Parathyroid adenoma (tissue), 2 donors: ENCODE measurements at regions not wholly inside any gene's neighbourhood (a gene's known extent, or its start where the extent isn't known, plus 50 kb on each side); places are given as distances from the start of the nearest gene placed in this dataset.

Experiments used
- H2AFZ ChIP-seq: fragments of 300-600 bp; sonication (generic); one replicate; pipeline ENCODE4 v1.7.0; 2017; ENCODE audit warnings: antibody characterized with exemption, mild to moderate bottlenecking
- H3K27ac ChIP-seq: fragments of 300-600 bp; sonication (generic); one replicate; pipeline ENCODE4 v1.7.0; 2017
- H3K27me3 ChIP-seq: fragments of 300-600 bp; sonication (generic); one replicate; pipeline ENCODE4 v1.7.0; 2017; ENCODE audit warnings: low read length; ENCODE audit not compliant: control insufficient read depth, insufficient read depth
- H3K36me3 ChIP-seq: fragments of 300-600 bp; sonication (generic); one replicate; pipeline ENCODE4 v1.7.0; 2017; ENCODE audit warnings: low read length; ENCODE audit not compliant: control insufficient read depth, insufficient read depth
- H3K4me1 ChIP-seq: fragments of 300-600 bp; sonication (generic); one replicate; pipeline ENCODE4 v1.7.0; 2017; ENCODE audit warnings: control low read depth
- H3K4me2 ChIP-seq: fragments of 300-600 bp; sonication (generic); one replicate; pipeline ENCODE4 v1.7.0; 2017; ENCODE audit warnings: low read length
- H3K4me3 ChIP-seq: fragments of 300-600 bp; sonication (generic); one replicate; pipeline ENCODE4 v1.7.0; 2017; ENCODE audit warnings: low read depth, low read length
- H3K79me2 ChIP-seq: fragments of 300-600 bp; sonication (generic); one replicate; pipeline ENCODE4 v1.7.0; 2017; ENCODE audit warnings: control low read depth
- H3K9ac ChIP-seq: fragments of 300-600 bp; sonication (generic); one replicate; pipeline ENCODE4 v1.7.0; 2017; ENCODE audit warnings: mild to moderate bottlenecking
- H3K9me3 ChIP-seq: fragments of 300-600 bp; sonication (generic); one replicate; pipeline ENCODE4 v1.7.0; 2017; ENCODE audit warnings: low read length; ENCODE audit not compliant: control insufficient read depth
- CTCF ChIP-seq: fragments of 300-600 bp; sonication (generic); IDR thresholded peaks from one replicate; pipeline ENCODE4 v1.7.0; 2017; ENCODE audit warnings: antibody characterized with exemption, mild to moderate bottlenecking
- donor health status: primary hyperparathyroidism.

GRCh38 chr2:77831471-77831870, 309.3 kb upstream of the LRRTM4 start:
- Histone ChIP-seq H3K36me3 (no peaks in the 10 kb centered on the region), H3K4me3 (no peak overlapping the region), H3K9me3 (no peaks in the 10 kb centered on the region), H3K27ac (no peak overlapping the region), H3K79me2 (no peaks in the 10 kb centered on the region), H2AFZ (no peak overlapping the region), H3K27me3 (no peaks in the 10 kb centered on the region), H3K9ac (no peak overlapping the region), H3K4me2 (no peak overlapping the region), H3K4me1 (no peaks in the 10 kb centered on the region)
- no peak for TF ChIP-seq CTCF

DNA sequence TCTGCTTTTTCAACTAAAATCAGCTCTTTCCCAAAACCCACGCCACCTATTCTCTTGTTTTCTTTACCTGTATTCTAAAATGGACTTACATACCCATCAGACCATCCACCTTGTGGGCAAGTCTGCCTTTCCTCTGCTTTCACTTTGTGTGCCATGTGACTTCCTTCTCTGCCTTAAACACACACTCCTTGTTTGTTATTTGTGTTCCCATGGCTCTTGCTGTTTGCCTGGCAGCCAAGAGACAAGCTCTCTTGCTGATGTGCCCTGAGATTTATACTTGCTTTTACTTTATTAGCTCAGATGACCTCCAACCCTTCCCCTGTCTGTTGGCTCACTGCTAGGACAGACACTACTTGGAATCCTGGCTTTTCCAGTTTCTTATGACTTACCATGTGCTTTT, 309.7 kb upstream of the LRRTM4 start:
- H3K9me3 ChIP-seq, result no peaks in the 10 kb centered on the region

GRCh38 chr2:77834360-77835002, 312.3 kb upstream of the LRRTM4 start:
- H3K27ac ChIP-seq, result no peak overlapping the region
- H3K36me3 ChIP-seq, result no peaks in the 10 kb centered on the region

More for the DNA sequence above, 309.7 kb upstream of the LRRTM4 start:
- no peak for TF ChIP-seq CTCF
- Histone ChIP-seq H3K4me3 (no peak overlapping the region), H3K36me3 (no peaks in the 10 kb centered on the region), H3K4me2 (no peak overlapping the region), H3K27me3 (no peaks in the 10 kb centered on the region), H3K4me1 (no peaks in the 10 kb centered on the region), H2AFZ (no peak overlapping the region), H3K27ac (no peak overlapping the region), H3K9ac (no peak overlapping the region), H3K79me2 (no peaks in the 10 kb centered on the region)

GRCh38 chr2:77838441-77838840, 316.3 kb upstream of the LRRTM4 start:
- H3K4me3 ChIP-seq, result no peak overlapping the region
- no peaks in the 10 kb centered on the region for H3K9me3 ChIP-seq
- no peaks in the 10 kb centered on the region for H3K27me3 ChIP-seq
- no peak overlapping the region for H3K9ac ChIP-seq
- no peaks in the 10 kb centered on the region for H3K36me3 ChIP-seq
- no peak overlapping the region for H3K4me2 ChIP-seq
- H2AFZ ChIP-seq, result no peak overlapping the region
- no peaks in the 10 kb centered on the region for H3K79me2 ChIP-seq
- TF ChIP-seq CTCF, result no peak
- H3K4me1 ChIP-seq, result no peaks in the 10 kb centered on the region
- no peak overlapping the region for H3K27ac ChIP-seq

More at GRCh38 chr2:77834360-77835002, 312.3 kb upstream of the LRRTM4 start:
- no peak for TF ChIP-seq CTCF
- H3K9ac ChIP-seq, result no peak overlapping the region
- no peaks in the 10 kb centered on the region for H3K4me1 ChIP-seq
- no peak overlapping the region for H2AFZ ChIP-seq
- no peaks in the 10 kb centered on the region for H3K27me3 ChIP-seq
- H3K4me2 ChIP-seq, result no peak overlapping the region
- no peaks in the 10 kb centered on the region for H3K79me2 ChIP-seq
- no peaks in the 10 kb centered on the region for H3K9me3 ChIP-seq
- H3K4me3 ChIP-seq, result no peak overlapping the region

- Histone ChIP-seq H2AFZ (no peak overlapping the region), H3K79me2 (no peaks in the 10 kb centered on the region), H3K4me2 (no peak overlapping the region), H3K27ac (no peak overlapping the region), H3K9ac (no peak overlapping the region), H3K9me3 (no peaks in the 10 kb centered on the region), H3K4me3 (no peak overlapping the region), H3K27me3 (no peaks in the 10 kb centered on the region), H3K36me3 (no peaks in the 10 kb centered on the region), H3K4me1 (no peaks in the 10 kb centered on the region)
- TF ChIP-seq CTCF, result no peak
These were observed 316.9 kb upstream of the LRRTM4 start for GRCh38 chr2:77839102-77839501.
